Testis (tissue), 2 donors: ENCODE measurements at regions not wholly inside any gene's neighbourhood (a gene's known extent, or its start where the extent isn't known, plus 50 kb on each side); places are given as distances from the start of the nearest gene placed in this dataset.

Source experiments
- POLR2A ChIP-seq: fragments of 450-650 bp; IDR thresholded peaks from one replicate; pipeline ENCODE4 v1.6.1; 2017; ENCODE audit warnings: antibody characterized with exemption, mild to moderate bottlenecking, moderate library complexity
- TF ChIP-seq, protein P1 (sequence below), 3 experiments: fragments of 450-650 bp in 2 of 3; fragments of 200-600 bp in 1 of 3; sonication (generic) in 1 of 3; IDR thresholded peaks; one replicate each; pipeline ENCODE4 v1.5.1; 2016 to 2019; ENCODE audit warnings: antibody characterized with exemption in 3 of 3, mild to moderate bottlenecking in 2 of 3, moderate library complexity in 1 of 3

DNA sequence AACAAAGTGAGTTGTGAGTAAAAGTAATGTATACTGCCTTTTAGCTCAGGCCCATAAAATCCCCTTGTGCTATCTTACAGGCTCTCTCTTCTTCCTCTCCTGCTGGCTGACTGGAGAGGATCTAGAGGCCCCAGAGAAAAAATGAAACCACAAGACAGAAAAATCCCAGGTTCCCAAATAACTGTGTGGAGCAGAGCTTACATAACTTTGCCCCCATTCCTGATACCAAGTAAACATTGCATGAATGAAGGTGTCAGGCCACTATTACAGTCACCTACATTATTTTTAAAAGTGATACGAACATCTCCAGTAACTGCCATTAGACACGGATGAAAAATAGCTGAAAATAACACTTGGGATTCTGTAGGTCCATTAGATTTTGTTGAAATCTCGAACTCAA, 386.0 kb upstream of the NR5A2 start:
- TF ChIP-seq, protein P1, sequence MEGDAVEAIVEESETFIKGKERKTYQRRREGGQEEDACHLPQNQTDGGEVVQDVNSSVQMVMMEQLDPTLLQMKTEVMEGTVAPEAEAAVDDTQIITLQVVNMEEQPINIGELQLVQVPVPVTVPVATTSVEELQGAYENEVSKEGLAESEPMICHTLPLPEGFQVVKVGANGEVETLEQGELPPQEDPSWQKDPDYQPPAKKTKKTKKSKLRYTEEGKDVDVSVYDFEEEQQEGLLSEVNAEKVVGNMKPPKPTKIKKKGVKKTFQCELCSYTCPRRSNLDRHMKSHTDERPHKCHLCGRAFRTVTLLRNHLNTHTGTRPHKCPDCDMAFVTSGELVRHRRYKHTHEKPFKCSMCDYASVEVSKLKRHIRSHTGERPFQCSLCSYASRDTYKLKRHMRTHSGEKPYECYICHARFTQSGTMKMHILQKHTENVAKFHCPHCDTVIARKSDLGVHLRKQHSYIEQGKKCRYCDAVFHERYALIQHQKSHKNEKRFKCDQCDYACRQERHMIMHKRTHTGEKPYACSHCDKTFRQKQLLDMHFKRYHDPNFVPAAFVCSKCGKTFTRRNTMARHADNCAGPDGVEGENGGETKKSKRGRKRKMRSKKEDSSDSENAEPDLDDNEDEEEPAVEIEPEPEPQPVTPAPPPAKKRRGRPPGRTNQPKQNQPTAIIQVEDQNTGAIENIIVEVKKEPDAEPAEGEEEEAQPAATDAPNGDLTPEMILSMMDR (IDR thresholded peaks at IDR 0.05) = no peak
- TF ChIP-seq POLR2A = no peak
